ENCODE measurements at regions not wholly inside any gene's neighbourhood (a gene's known extent, or its start where the extent isn't known, plus 50 kb on each side); places are given as distances from the start of the nearest gene placed in this dataset.
"Not testable (repeated sequence)": the region's sequence is repeated elsewhere in the genome, so short reads cannot be mapped to it uniquely, and the experiment has no call there.

- Histone ChIP-seq H3K79me2 (ENCODE audit: insufficient read depth, low read depth) (no peaks in the 10 kb centered on the region), H4K20me1 (ENCODE audit: insufficient read depth) (no peaks in the 10 kb centered on the region), H3K4me3 (IDR thresholded peaks at IDR 0.05; ENCODE audit: insufficient read depth, low read depth, low read length) (no peak overlapping the region), H3K36me3 (ENCODE audit: insufficient read depth) (no peaks in the 10 kb centered on the region), H3K4me1 (ENCODE audit: low read depth, poor library complexity, severe bottlenecking) (peaks cover 5% of the 10 kb centered on the region), H3K4me2 (no peak overlapping the region), H3K9ac (no peak overlapping the region), H2AFZ (ENCODE audit: low read depth) (no peak overlapping the region), H3K27me3 (ENCODE audit: insufficient read depth, low read depth) (no peaks in the 10 kb centered on the region), H3K27ac (no peak overlapping the region)
- TF ChIP-seq CTCF (conservative IDR thresholded peaks at IDR 0.05; ENCODE audit: low read depth, low read length), result no peak
These were observed 74.6 kb downstream of the ACTL7B start for GRCh38 chr9:108780942-108781734.

- H3K36me3 ChIP-seq (ENCODE audit: insufficient read depth), result no peaks in the 10 kb centered on the region
- no peak overlapping the region for H3K4me3 ChIP-seq (IDR thresholded peaks at IDR 0.05; ENCODE audit: insufficient read depth, low read depth, low read length)
- H3K9ac ChIP-seq, result no peak overlapping the region
- no peak overlapping the region for H2AFZ ChIP-seq (ENCODE audit: low read depth)
- no peaks in the 10 kb centered on the region for H3K27me3 ChIP-seq (ENCODE audit: insufficient read depth, low read depth)
- H3K27ac ChIP-seq, result no peak overlapping the region
- no peak overlapping the region for H3K4me2 ChIP-seq
- H4K20me1 ChIP-seq (ENCODE audit: insufficient read depth), result no peaks in the 10 kb centered on the region
- no peak for TF ChIP-seq CTCF (conservative IDR thresholded peaks at IDR 0.05; ENCODE audit: low read depth, low read length)
- no peaks in the 10 kb centered on the region for H3K79me2 ChIP-seq (ENCODE audit: insufficient read depth, low read depth)
- H3K4me1 ChIP-seq (ENCODE audit: low read depth, poor library complexity, severe bottlenecking), result peaks cover 5% of the 10 kb centered on the region
These were observed 76.0 kb downstream of the ACTL7B start for GRCh38 chr9:108779551-108780325.

- H3K4me1 ChIP-seq (ENCODE audit: low read depth, poor library complexity, severe bottlenecking), result peaks cover 5% of the 10 kb centered on the region
- no peaks in the 10 kb centered on the region for H4K20me1 ChIP-seq (ENCODE audit: insufficient read depth)
- no peaks in the 10 kb centered on the region for H3K27me3 ChIP-seq (ENCODE audit: insufficient read depth, low read depth)
- no peaks in the 10 kb centered on the region for H3K36me3 ChIP-seq (ENCODE audit: insufficient read depth)
- no peak overlapping the region for H3K4me2 ChIP-seq
- H3K79me2 ChIP-seq (ENCODE audit: insufficient read depth, low read depth), result no peaks in the 10 kb centered on the region
- H3K27ac ChIP-seq, result no peak overlapping the region
- no peak for TF ChIP-seq CTCF (conservative IDR thresholded peaks at IDR 0.05; ENCODE audit: low read depth, low read length)
- no peak overlapping the region for H3K9ac ChIP-seq
- H3K4me3 ChIP-seq (IDR thresholded peaks at IDR 0.05; ENCODE audit: insufficient read depth, low read depth, low read length), result no peak overlapping the region
- no peak overlapping the region for H2AFZ ChIP-seq (ENCODE audit: low read depth)
These were observed 78.7 kb downstream of the ACTL7B start for GRCh38 chr9:108776920-108777639.

- TF ChIP-seq CTCF (conservative IDR thresholded peaks at IDR 0.05; ENCODE audit: low read depth, low read length), result no peak
- Histone ChIP-seq H3K4me1 (ENCODE audit: low read depth, poor library complexity, severe bottlenecking) (peaks cover 5% of the 10 kb centered on the region), H4K20me1 (ENCODE audit: insufficient read depth) (no peaks in the 10 kb centered on the region), H3K36me3 (ENCODE audit: insufficient read depth) (no peaks in the 10 kb centered on the region), H3K27me3 (ENCODE audit: insufficient read depth, low read depth) (no peaks in the 10 kb centered on the region), H3K4me3 (IDR thresholded peaks at IDR 0.05; ENCODE audit: insufficient read depth, low read depth, low read length) (no peak overlapping the region), H3K27ac (no peak overlapping the region), H2AFZ (ENCODE audit: low read depth) (no peak overlapping the region), H3K9ac (no peak overlapping the region), H3K4me2 (no peak overlapping the region), H3K79me2 (ENCODE audit: insufficient read depth, low read depth) (no peaks in the 10 kb centered on the region)
These were observed 79.9 kb downstream of the ACTL7B start for GRCh38 chr9:108775901-108776306.

- not testable (repeated sequence) for H3K4me2 ChIP-seq, H3K9ac ChIP-seq
These were observed 81.7 kb downstream of the ACTL7B start for GRCh38 chr9:108774088-108774487.

More at GRCh38 chr9:108774088-108774487, 81.7 kb downstream of the ACTL7B start:
- H3K4me1 ChIP-seq (ENCODE audit: low read depth, poor library complexity, severe bottlenecking); H3K27ac ChIP-seq; H3K79me2 ChIP-seq (ENCODE audit: insufficient read depth, low read depth); H3K27me3 ChIP-seq (ENCODE audit: insufficient read depth, low read depth); H3K4me3 ChIP-seq (IDR thresholded peaks at IDR 0.05; ENCODE audit: insufficient read depth, low read depth, low read length); H2AFZ ChIP-seq (ENCODE audit: low read depth); H4K20me1 ChIP-seq (ENCODE audit: insufficient read depth); H3K36me3 ChIP-seq (ENCODE audit: insufficient read depth): not testable (repeated sequence)

Measured in KMS-11 (cell line).